Glomerular endothelial cell (primary cell): ENCODE measurements at regions not wholly inside any gene's neighbourhood (a gene's known extent, or its start where the extent isn't known, plus 50 kb on each side); places are given as distances from the start of the nearest gene placed in this dataset.
"Not testable (repeated sequence)": the region's sequence is repeated elsewhere in the genome, so short reads cannot be mapped to it uniquely, and the experiment has no call there.

Source experiments
- DNase-seq: peaks from one replicate; pipeline ENCODE4 v3.0.0-alpha.2; 2011; ENCODE audit warnings: low read depth, low spot score; ENCODE audit errors: extremely low read depth

- no peak for DNase-seq
Observed at GRCh38 chr20:12849225-12849910, 159.4 kb upstream of the SPTLC3 start.

GRCh38 chr20:12857643-12858042, 151.1 kb upstream of the SPTLC3 start:
- not testable (repeated sequence) for DNase-seq

- DNase-seq = no peak
Observed at GRCh38 chr20:12860619-12861247, 148.0 kb upstream of the SPTLC3 start.

GRCh38 chr20:12869669-12870068, 139.1 kb upstream of the SPTLC3 start:
- no peak for DNase-seq

- no peak for DNase-seq
Observed at GRCh38 chr20:12870588-12870987, 138.2 kb upstream of the SPTLC3 start.

- no peak for DNase-seq
Observed at GRCh38 chr20:12874933-12875332, 133.8 kb upstream of the SPTLC3 start.

GRCh38 chr20:12875510-12875909, 133.3 kb upstream of the SPTLC3 start:
- no peak for DNase-seq

GRCh38 chr20:12882832-12883506, 125.8 kb upstream of the SPTLC3 start:
- DNase-seq = no peak

- DNase-seq = no peak
Observed at GRCh38 chr20:12883507-12883885, 125.3 kb upstream of the SPTLC3 start.

GRCh38 chr20:12886618-12887363, 122.0 kb upstream of the SPTLC3 start:
- DNase-seq = no peak

GRCh38 chr20:12891643-12892042, 117.1 kb upstream of the SPTLC3 start:
- DNase-seq = no peak

- no peak for DNase-seq
Observed at GRCh38 chr20:12893019-12893418, 115.8 kb upstream of the SPTLC3 start.

- no peak for DNase-seq
Observed at GRCh38 chr20:12893653-12894052, 115.1 kb upstream of the SPTLC3 start.

- no peak for DNase-seq
Observed at GRCh38 chr20:12894089-12894488, 114.7 kb upstream of the SPTLC3 start.

- DNase-seq = no peak
Observed at GRCh38 chr20:12896180-12896579, 112.6 kb upstream of the SPTLC3 start.

GRCh38 chr20:12902992-12903391, 105.8 kb upstream of the SPTLC3 start:
- no peak for DNase-seq

- DNase-seq = no peak
Observed at GRCh38 chr20:12906361-12906760, 102.4 kb upstream of the SPTLC3 start.

- no peak for DNase-seq
Observed at GRCh38 chr20:12911372-12911771, 97.4 kb upstream of the SPTLC3 start.

- no peak for DNase-seq
Observed at GRCh38 chr20:12913781-12914443, 94.9 kb upstream of the SPTLC3 start.

GRCh38 chr20:12914804-12915203, 94.0 kb upstream of the SPTLC3 start:
- DNase-seq = no peak

GRCh38 chr20:12916699-12917098, 92.1 kb upstream of the SPTLC3 start:
- no peak for DNase-seq
